Fibroblast of mammary gland (primary cell): ENCODE measurements at regions not wholly inside any gene's neighbourhood (a gene's known extent, or its start where the extent isn't known, plus 50 kb on each side); places are given as distances from the start of the nearest gene placed in this dataset.
"Not testable (repeated sequence)": the region's sequence is repeated elsewhere in the genome, so short reads cannot be mapped to it uniquely, and the experiment has no call there.

Source experiments
- DNase-seq: peaks from one replicate; pipeline ENCODE4 v3.0.0-alpha.2; 2010; ENCODE audit warnings: low read depth
- H3K4me3 ChIP-seq: 2 replicates; pipeline ENCODE4 v1.5.1; 2011; ENCODE audit warnings: low read depth, mild to moderate bottlenecking, low read length, moderate library complexity; ENCODE audit not compliant: control insufficient read depth
- TF ChIP-seq, protein P1 (sequence below): conservative IDR thresholded peaks from 2 replicates; pipeline ENCODE4 v1.5.1; 2011; ENCODE audit warnings: low read depth, low read length, inconsistent platforms; ENCODE audit not compliant: control insufficient read depth, insufficient read depth

DNA sequence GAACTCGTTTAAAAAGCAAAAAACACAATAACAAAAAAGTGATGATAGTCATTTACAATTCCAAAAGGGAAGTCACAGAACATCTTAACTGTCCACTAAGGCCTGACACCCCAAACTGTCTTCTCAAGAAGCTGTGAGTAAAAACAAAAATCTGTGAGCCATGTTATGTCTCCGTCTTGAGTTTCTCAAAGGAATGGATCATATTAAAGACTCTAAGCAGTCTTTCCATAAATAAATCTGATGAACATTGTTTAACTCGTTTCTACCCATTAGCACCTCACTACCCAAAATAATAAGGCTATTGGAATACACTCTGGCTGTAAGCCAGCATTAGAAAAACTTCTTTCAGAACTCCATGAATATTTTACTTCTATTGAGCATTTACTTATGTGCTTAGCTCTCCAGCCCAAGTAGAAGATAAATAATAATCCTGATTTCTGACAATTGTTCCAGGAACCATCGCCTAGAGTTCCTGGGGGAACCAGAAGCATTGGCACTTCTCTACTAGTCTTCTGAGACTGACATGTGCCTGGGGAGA is 396.0 kb downstream of the STK39 start:
- H3K4me3 ChIP-seq = no peak overlapping the region
- TF ChIP-seq, protein P1, sequence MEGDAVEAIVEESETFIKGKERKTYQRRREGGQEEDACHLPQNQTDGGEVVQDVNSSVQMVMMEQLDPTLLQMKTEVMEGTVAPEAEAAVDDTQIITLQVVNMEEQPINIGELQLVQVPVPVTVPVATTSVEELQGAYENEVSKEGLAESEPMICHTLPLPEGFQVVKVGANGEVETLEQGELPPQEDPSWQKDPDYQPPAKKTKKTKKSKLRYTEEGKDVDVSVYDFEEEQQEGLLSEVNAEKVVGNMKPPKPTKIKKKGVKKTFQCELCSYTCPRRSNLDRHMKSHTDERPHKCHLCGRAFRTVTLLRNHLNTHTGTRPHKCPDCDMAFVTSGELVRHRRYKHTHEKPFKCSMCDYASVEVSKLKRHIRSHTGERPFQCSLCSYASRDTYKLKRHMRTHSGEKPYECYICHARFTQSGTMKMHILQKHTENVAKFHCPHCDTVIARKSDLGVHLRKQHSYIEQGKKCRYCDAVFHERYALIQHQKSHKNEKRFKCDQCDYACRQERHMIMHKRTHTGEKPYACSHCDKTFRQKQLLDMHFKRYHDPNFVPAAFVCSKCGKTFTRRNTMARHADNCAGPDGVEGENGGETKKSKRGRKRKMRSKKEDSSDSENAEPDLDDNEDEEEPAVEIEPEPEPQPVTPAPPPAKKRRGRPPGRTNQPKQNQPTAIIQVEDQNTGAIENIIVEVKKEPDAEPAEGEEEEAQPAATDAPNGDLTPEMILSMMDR = no peak
- DNase-seq = no peak

DNA sequence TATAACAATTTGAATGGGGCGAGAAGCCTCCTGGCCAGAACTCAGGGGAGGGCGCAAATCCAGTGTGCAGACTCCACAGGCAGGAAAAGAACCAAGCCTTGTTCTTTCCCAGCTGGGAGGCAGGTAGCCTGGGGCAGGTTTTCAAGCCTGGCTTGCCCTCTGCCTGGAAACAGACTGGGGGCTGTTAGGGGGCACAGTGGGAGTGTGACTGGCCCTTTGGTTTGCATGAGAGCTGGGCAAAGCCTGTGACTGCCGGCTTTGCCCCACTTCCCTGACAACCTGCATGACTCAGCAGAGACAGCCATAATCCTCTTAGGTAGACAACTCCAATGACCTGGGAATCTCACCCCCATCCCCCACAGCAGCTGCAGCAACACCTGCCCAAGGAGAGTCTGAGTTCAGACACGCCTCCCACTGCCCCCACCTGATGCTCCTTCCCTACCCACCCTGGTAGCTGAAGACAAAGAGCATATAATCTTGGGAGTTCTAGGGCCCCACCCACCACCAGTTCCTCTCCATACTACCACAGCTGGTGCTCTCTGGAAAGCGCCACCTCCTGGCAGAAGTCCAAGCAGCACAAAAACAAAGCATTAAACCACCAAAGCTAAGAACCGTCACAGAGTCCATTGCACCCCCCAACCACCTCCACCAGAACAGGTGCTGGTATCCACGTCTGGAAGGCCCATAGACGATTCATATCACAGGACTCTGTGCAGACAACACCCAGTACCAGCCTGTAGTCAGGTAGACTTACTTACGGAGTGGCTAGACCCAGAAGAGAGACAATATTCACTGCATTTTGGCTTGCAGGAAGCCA is 402.5 kb downstream of the STK39 start:
- no peak for DNase-seq
- TF ChIP-seq, protein P1 = no peak
- no peak overlapping the region for H3K4me3 ChIP-seq

DNA sequence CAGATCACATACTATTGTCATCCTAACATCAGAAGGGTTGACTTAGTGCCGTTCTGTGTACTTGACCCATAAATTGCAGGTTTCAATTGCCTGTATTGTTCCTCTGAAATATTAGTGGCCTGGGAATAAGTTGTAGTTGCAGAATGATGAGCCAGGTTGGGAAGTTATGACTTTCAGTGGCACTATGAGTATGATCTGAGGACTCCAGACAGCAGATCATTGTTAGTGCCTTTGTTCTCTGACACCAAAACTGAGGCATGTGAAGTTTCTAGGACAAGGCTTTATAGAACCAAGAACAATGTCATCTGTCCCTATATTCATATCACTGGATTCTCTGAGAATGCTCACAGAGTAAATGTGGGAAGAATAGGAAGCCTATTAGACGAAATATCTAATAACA is 403.7 kb downstream of the STK39 start:
- DNase-seq = no peak
- TF ChIP-seq, protein P1 = no peak
- no peak overlapping the region for H3K4me3 ChIP-seq

DNA sequence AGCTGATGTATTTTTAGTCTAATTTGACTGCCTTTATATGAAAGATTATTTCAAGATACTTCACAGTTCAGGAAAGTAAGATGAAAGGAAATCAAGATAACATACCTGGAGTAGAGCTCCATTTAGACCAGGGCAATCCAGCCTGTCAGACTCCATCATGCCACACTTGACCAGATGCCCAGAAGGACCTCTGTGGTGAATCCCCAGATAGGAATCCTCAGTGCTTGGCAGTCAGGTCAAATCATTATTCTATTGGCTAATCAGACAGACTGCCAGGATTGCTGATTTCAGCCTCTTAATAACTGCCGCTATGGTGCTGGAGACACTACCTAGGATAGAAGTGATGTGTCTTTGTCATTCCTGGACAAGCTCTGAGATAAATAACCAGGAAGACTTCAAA is 404.2 kb downstream of the STK39 start:
- no peak overlapping the region for H3K4me3 ChIP-seq
- DNase-seq = no peak
- TF ChIP-seq, protein P1 = no peak

DNA sequence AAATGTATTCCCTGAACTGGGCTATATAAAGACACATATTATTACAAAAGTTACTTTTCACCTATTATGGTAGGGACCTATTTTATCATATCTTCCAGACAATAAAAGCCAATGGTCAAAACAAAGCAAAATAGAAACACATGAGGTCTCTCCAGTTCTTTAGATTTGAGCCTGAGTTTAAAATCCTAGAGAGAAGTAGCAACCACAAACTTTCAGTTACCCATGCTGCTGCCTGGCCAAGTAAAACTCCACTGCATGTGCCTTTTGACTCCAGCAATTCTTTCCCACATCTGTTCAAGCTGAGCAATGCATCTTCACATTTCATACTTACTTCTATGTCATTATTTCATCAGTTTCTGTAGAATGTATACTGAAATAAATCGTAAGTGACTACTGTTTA is 405.3 kb downstream of the STK39 start:
- DNase-seq = no peak
- H3K4me3 ChIP-seq = no peak overlapping the region
- TF ChIP-seq, protein P1 = no peak

DNA sequence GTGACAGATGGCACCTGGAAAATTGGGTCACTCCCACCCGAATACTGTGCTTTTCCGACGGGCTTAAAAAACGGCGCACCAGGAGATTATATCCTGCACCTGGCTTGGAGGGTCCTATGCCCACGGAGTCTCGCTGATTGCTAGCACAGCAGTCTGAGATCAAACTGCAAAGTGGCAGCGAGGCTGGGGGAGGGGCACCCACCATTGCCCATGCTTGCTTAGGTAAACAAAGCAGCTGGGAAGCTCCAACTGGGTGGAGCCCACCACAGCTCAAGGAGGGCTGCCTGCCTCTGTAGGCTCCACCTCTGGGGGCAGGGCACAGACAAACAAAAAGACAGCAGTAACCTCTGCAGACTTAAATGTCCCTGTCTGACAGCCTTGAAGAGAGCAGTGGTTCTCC is 412.1 kb downstream of the STK39 start:
- not testable (repeated sequence) for H3K4me3 ChIP-seq, DNase-seq

DNA sequence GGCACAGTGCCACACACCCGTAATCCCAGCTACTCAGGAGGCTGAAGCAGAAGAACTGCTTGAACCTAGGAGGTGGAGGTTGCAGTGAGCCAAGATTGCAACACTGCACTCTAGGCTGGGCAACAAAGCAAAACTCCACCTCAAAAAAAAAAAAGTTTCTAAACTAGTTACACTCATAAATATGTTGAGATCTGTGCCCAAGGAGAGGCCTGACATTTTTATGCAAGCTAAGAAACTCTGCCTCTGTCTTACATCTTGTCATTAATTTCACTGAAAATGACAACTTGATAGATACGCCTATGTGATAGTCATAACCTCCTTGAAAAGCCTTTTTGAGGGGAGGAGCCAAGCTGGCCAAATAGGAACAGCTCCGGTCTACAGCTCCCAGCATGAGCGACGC is 412.7 kb downstream of the STK39 start:
- H3K4me3 ChIP-seq = no peak overlapping the region
- DNase-seq = no peak
- TF ChIP-seq, protein P1 = no peak
